ENCODE measurements at regions not wholly inside any gene's neighbourhood (a gene's known extent, or its start where the extent isn't known, plus 50 kb on each side); places are given as distances from the start of the nearest gene placed in this dataset.

GRCh38 chr14:101370593-101371569 is 190.4 kb upstream of the DIO3 start:
- no peak for ATAC-seq (ENCODE audit: insufficient read depth, low read depth)

GRCh38 chr14:101371799-101372793 is 189.2 kb upstream of the DIO3 start:
- Histone ChIP-seq H3K4me3 (ENCODE audit: low read depth in 1 of 2, low read length in 2 of 2) (no peak overlapping the region), H3K4me1 (ENCODE audit: insufficient read depth, low read length) (no peaks in the 10 kb centered on the region)

More at GRCh38 chr14:101370593-101371569, 190.4 kb upstream of the DIO3 start:
- Histone ChIP-seq H3K79me2 (ENCODE audit: insufficient read depth, low read length) (no peaks in the 10 kb centered on the region), H3K9me3 (ENCODE audit: insufficient read depth, low read length, severe bottlenecking) (no peaks in the 10 kb centered on the region), H3K9ac (ENCODE audit: low read depth, low read length) (no peak overlapping the region), H3K27ac (ENCODE audit: low read length) (no peak overlapping the region), H3K4me2 (ENCODE audit: insufficient read depth, low read length) (no peak overlapping the region), H3K4me3 (ENCODE audit: low read depth in 1 of 2, low read length in 2 of 2) (no peak overlapping the region), H3K36me3 (ENCODE audit: insufficient read depth, low read length) (no peaks in the 10 kb centered on the region), H3K4me1 (ENCODE audit: insufficient read depth, low read length) (no peaks in the 10 kb centered on the region), H3K27me3 (ENCODE audit: insufficient read depth, low read length, poor library complexity) (peaks cover 3% of the 10 kb centered on the region), H4K20me1 (ENCODE audit: insufficient read depth, low read length) (no peaks in the 10 kb centered on the region), H2AFZ (ENCODE audit: low read depth, low read length) (no peak overlapping the region)
- TF ChIP-seq EZH2 (IDR thresholded peaks at IDR 0.05; ENCODE audit: borderline replicate concordance, low read depth, low read length, severe bottlenecking) (no peak), CTCF (IDR thresholded peaks at IDR 0.05; ENCODE audit: borderline replicate concordance, extremely low read depth, low read length, poor library complexity, severe bottlenecking) (no peak)
- no peak for DNase-seq

More at GRCh38 chr14:101371799-101372793, 189.2 kb upstream of the DIO3 start:
- no peaks in the 10 kb centered on the region for H3K9me3 ChIP-seq (ENCODE audit: insufficient read depth, low read length, severe bottlenecking)
- no peak overlapping the region for H3K4me2 ChIP-seq (ENCODE audit: insufficient read depth, low read length)
- H2AFZ ChIP-seq (ENCODE audit: low read depth, low read length), result no peak overlapping the region
- DNase-seq (no peak), ATAC-seq (ENCODE audit: insufficient read depth, low read depth) (no peak)
- H3K27ac ChIP-seq (ENCODE audit: low read length), result no peak overlapping the region
- H4K20me1 ChIP-seq (ENCODE audit: insufficient read depth, low read length), result no peaks in the 10 kb centered on the region
- H3K27me3 ChIP-seq (ENCODE audit: insufficient read depth, low read length, poor library complexity), result peaks cover 3% of the 10 kb centered on the region
- no peaks in the 10 kb centered on the region for H3K36me3 ChIP-seq (ENCODE audit: insufficient read depth, low read length)
- H3K79me2 ChIP-seq (ENCODE audit: insufficient read depth, low read length), result no peaks in the 10 kb centered on the region
- TF ChIP-seq EZH2 (IDR thresholded peaks at IDR 0.05; ENCODE audit: borderline replicate concordance, low read depth, low read length, severe bottlenecking) (no peak), CTCF (IDR thresholded peaks at IDR 0.05; ENCODE audit: borderline replicate concordance, extremely low read depth, low read length, poor library complexity, severe bottlenecking) (no peak)
- no peak overlapping the region for H3K9ac ChIP-seq (ENCODE audit: low read depth, low read length)
